Esophagus muscularis mucosa (tissue), 4 donors: ENCODE measurements at regions not wholly inside any gene's neighbourhood (a gene's known extent, or its start where the extent isn't known, plus 50 kb on each side); places are given as distances from the start of the nearest gene placed in this dataset.

Experiments used
- EP300 ChIP-seq: sonication (generic); formaldehyde crosslinking; IDR thresholded peaks from one replicate; pipeline ENCODE4 v1.6.1; 2017; ENCODE audit warnings: antibody characterized with exemption
- POLR2A ChIP-seq: fragments of 450-650 bp; IDR thresholded peaks from one replicate; pipeline ENCODE4 v1.6.1; 2017; ENCODE audit warnings: antibody characterized with exemption, moderate library complexity, mild to moderate bottlenecking, low read depth
- POLR2AphosphoS5 ChIP-seq, 2 donors: sonication (generic); formaldehyde crosslinking; IDR thresholded peaks; one replicate each; pipeline ENCODE4 v1.6.1; 2017; ENCODE audit warnings: antibody characterized with exemption in 2 of 2
- TF ChIP-seq, protein P1 (sequence below), 3 experiments: fragments of 200-600 bp in 2 of 3; fragments of 450-650 bp in 1 of 3; sonication (generic) in 2 of 3; IDR thresholded peaks; one replicate each; pipeline ENCODE4 v1.5.1; 2017 to 2019; ENCODE audit warnings: antibody characterized with exemption in 3 of 3, mild to moderate bottlenecking in 2 of 3, moderate library complexity in 1 of 3

DNA sequence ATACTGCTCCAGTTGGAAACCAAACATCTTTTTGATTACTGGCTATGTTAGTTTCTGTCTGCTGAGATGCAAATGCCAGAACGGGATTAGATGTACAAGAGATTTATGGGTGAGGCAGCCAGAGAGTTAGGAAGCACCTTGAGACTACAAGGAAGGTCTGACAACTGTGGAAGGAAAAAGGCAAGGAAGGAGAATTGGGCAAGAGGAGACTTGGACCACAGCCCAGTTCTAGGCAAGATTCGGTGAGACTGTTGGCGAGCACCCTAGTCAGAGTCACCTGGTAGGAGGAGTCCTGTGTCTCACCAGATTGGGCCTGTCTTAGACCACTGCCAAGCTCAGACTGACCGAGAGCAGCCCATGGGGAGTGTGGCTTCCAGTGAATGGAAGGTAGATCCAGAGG is 91.8 kb upstream of the F13A1 start:
- TF ChIP-seq, protein P1, sequence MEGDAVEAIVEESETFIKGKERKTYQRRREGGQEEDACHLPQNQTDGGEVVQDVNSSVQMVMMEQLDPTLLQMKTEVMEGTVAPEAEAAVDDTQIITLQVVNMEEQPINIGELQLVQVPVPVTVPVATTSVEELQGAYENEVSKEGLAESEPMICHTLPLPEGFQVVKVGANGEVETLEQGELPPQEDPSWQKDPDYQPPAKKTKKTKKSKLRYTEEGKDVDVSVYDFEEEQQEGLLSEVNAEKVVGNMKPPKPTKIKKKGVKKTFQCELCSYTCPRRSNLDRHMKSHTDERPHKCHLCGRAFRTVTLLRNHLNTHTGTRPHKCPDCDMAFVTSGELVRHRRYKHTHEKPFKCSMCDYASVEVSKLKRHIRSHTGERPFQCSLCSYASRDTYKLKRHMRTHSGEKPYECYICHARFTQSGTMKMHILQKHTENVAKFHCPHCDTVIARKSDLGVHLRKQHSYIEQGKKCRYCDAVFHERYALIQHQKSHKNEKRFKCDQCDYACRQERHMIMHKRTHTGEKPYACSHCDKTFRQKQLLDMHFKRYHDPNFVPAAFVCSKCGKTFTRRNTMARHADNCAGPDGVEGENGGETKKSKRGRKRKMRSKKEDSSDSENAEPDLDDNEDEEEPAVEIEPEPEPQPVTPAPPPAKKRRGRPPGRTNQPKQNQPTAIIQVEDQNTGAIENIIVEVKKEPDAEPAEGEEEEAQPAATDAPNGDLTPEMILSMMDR (IDR thresholded peaks at IDR 0.05) = no peak
- no peak for TF ChIP-seq EP300
- no peak for TF ChIP-seq POLR2A
- TF ChIP-seq POLR2AphosphoS5 (IDR thresholded peaks at IDR 0.05) = no peak
